IMR-90 (cell line): ENCODE measurements at regions not wholly inside any gene's neighbourhood (a gene's known extent, or its start where the extent isn't known, plus 50 kb on each side); places are given as distances from the start of the nearest gene placed in this dataset.

Source experiments
- ATAC-seq: fragments of 200-7000 bp; cut with Tn5 transposase; 2 replicates; pipeline ENCODE4 v1.9.1; 2020; ENCODE audit warnings: low read depth, mild to moderate bottlenecking, moderate library complexity
- BruUV-seq: library from RNA; stranded (reverse); fragments of 400-500 nt; replicated peaks from 2 replicates; lab custom pipeline; 2021; lab: Mats Ljungman, UMichigan
- CTCF ChIA-PET: fragments of 300-600 bp; formaldehyde crosslinking; extraction: SDS; loops from one replicate; lab custom pipeline; 2021; ENCODE audit warnings: antibody characterized with exemption; lab: Yijun Ruan, JAX
- POLR2A ChIA-PET: fragments of 300-600 bp; sonication (Branson Sonifier 250); formaldehyde crosslinking; loops from one replicate; lab custom pipeline; 2022; ENCODE audit warnings: antibody characterized with exemption; ENCODE audit not compliant: unreplicated experiment; lab: Charles Lee
- DNase-seq: peaks from one replicate; pipeline ENCODE4 v3.0.0; 2013
- H2AFZ ChIP-seq: replicated peaks from 2 replicates; pipeline ENCODE3; 2013; ENCODE audit warnings: low read length, mild to moderate bottlenecking; ENCODE audit not compliant: poor library complexity
- H2AK5ac ChIP-seq: 2 replicates; pipeline ENCODE4 v1.6.1; 2013; ENCODE audit warnings: low read depth, low read length, inconsistent platforms
- H2AK9ac ChIP-seq: replicated peaks from 2 replicates; pipeline ENCODE3; 2013; ENCODE audit warnings: mild to moderate bottlenecking, low read depth, low read length, moderate library complexity; ENCODE audit not compliant: poor library complexity
- H2BK120ac ChIP-seq: 2 replicates; pipeline ENCODE4 v1.6.1; 2013; ENCODE audit warnings: low read depth, low read length, inconsistent platforms
- H2BK15ac ChIP-seq: 3 replicates; pipeline ENCODE4 v1.6.1; 2013; ENCODE audit warnings: low read depth, low read length, inconsistent platforms
- H2BK20ac ChIP-seq: 2 replicates; pipeline ENCODE4 v1.6.1; 2013; ENCODE audit warnings: low read depth, mild to moderate bottlenecking, inconsistent platforms, low read length, moderate library complexity
- H2BK5ac ChIP-seq: 2 replicates; pipeline ENCODE4 v1.6.1; 2013; ENCODE audit warnings: mild to moderate bottlenecking, low read depth, low read length, inconsistent platforms; ENCODE audit not compliant: poor library complexity, severe bottlenecking
- H3K14ac ChIP-seq: replicated peaks from 2 replicates; pipeline ENCODE4 v1.6.1; 2013; ENCODE audit warnings: low read depth, low read length, inconsistent platforms
- H3K18ac ChIP-seq: 2 replicates; pipeline ENCODE4 v1.6.1; 2013; ENCODE audit warnings: low read depth, low read length, control low read depth
- H3K23ac ChIP-seq: 2 replicates; pipeline ENCODE4 v1.6.1; 2013; ENCODE audit warnings: low read depth, low read length, inconsistent platforms
- H3K27ac ChIP-seq: 2 replicates; pipeline ENCODE4 v1.5.1; 2013; ENCODE audit warnings: mild to moderate bottlenecking, control low read depth, low read length; ENCODE audit not compliant: insufficient read depth
- H3K27me3 ChIP-seq: 2 replicates; pipeline ENCODE4 v1.6.1; 2013; ENCODE audit warnings: low read length; ENCODE audit not compliant: control insufficient read depth, insufficient read depth
- H3K36me3 ChIP-seq: 2 replicates; pipeline ENCODE4 v1.6.1; 2013; ENCODE audit warnings: low read length, mixed read lengths; ENCODE audit not compliant: control insufficient read depth, insufficient read depth
- H3K4ac ChIP-seq: 2 replicates; pipeline ENCODE4 v1.6.1; 2013; ENCODE audit warnings: low read depth, low read length, inconsistent platforms
- H3K4me1 ChIP-seq: 2 replicates; pipeline ENCODE4 v1.6.1; 2013; ENCODE audit warnings: low read length, mixed read lengths; ENCODE audit not compliant: control insufficient read depth, insufficient read depth
- H3K4me2 ChIP-seq: 2 replicates; pipeline ENCODE4 v1.6.1; 2013; ENCODE audit warnings: low read depth, mild to moderate bottlenecking, control low read depth, low read length, moderate library complexity
- H3K4me3 ChIP-seq: 2 replicates; pipeline ENCODE4 v1.5.1; 2013; ENCODE audit warnings: low read depth, mild to moderate bottlenecking, control low read depth, low read length, moderate library complexity; ENCODE audit not compliant: insufficient read depth
- H3K56ac ChIP-seq: 2 replicates; pipeline ENCODE4 v1.6.1; 2013; ENCODE audit warnings: low read length, inconsistent platforms; ENCODE audit not compliant: insufficient read depth; ENCODE audit errors: extremely low read depth
- H3K79me1 ChIP-seq, 2 experiments: 2 replicates each; pipeline ENCODE4 v1.6.1; 2013; ENCODE audit warnings: low read length in 2 of 2, inconsistent platforms in 1 of 2, low read depth in 1 of 2
- H3K9ac ChIP-seq: 2 replicates; pipeline ENCODE4 v1.6.1; 2013; ENCODE audit warnings: low read depth, low read length, control low read depth
- H3K9me1 ChIP-seq: 2 replicates; pipeline ENCODE4 v1.6.1; 2013; ENCODE audit warnings: low read length, inconsistent platforms; ENCODE audit not compliant: insufficient read depth
- H3K9me3 ChIP-seq: 2 replicates; pipeline ENCODE4 v1.6.1; 2013; ENCODE audit warnings: low read length; ENCODE audit not compliant: control insufficient read depth, insufficient read depth
- H4K20me1 ChIP-seq: 2 replicates; pipeline ENCODE4 v1.6.1; 2013; ENCODE audit warnings: low read length, inconsistent platforms; ENCODE audit not compliant: insufficient read depth
- H4K5ac ChIP-seq: 2 replicates; pipeline ENCODE4 v1.6.1; 2013; ENCODE audit warnings: mild to moderate bottlenecking, low read depth, low read length, control low read depth
- H4K8ac ChIP-seq, 2 experiments: 2 replicates each; pipeline ENCODE4 v1.6.1; 2013; ENCODE audit warnings: low read depth in 2 of 2, low read length in 2 of 2, control low read depth in 1 of 2, inconsistent platforms in 1 of 2
- H4K91ac ChIP-seq: 2 replicates; pipeline ENCODE4 v1.6.1; 2013; ENCODE audit warnings: low read depth, low read length, inconsistent platforms; ENCODE audit not compliant: insufficient read depth
- BHLHE40 ChIP-seq: fragments of 150-350 bp; IDR thresholded peaks from 2 replicates; pipeline ENCODE4 v1.6.1; 2016; ENCODE audit warnings: mild to moderate bottlenecking, low read depth, low read length
- MAFK ChIP-seq: IDR thresholded peaks from 2 replicates; pipeline ENCODE4 v1.6.1; 2012; ENCODE audit warnings: low read depth, low read length, improper control_type of control experiment
- MAZ ChIP-seq: IDR thresholded peaks from 2 replicates; pipeline ENCODE4 v1.6.1; 2012; ENCODE audit warnings: low read depth, mild to moderate bottlenecking, low read length, improper control_type of control experiment, moderate library complexity, borderline replicate concordance
- NFE2L2 ChIP-seq: fragments of 150-350 bp; IDR thresholded peaks from 2 replicates; pipeline ENCODE4 v1.6.1; 2016; ENCODE audit warnings: low read depth, mild to moderate bottlenecking, low read length
- WGBS, 2 experiments: methylation state at CpG; one replicate each; pipeline versions ENCODE4 v1.1.5 to v1.1.7; 2013; ENCODE audit warnings: missing lambda C conversion rate in 2 of 2; ENCODE audit not compliant: insufficient read length in 1 of 2; ENCODE audit errors: extremely low coverage in 2 of 2; 5-methylcytosine and 5-hydroxymethylcytosine counted together
- dilution Hi-C: fragments of 300-500 bp; cut with HindIII; formaldehyde crosslinking; loops from one replicate; pipeline ENCODE4 v1.14.3; 2018; ENCODE audit warnings: low sequenced_read_pairs; ENCODE audit not compliant: unreplicated experiment
- in situ Hi-C: fragments of 300-500 bp; cut with MboI; formaldehyde crosslinking; loops from 3 replicates; pipeline ENCODE4 v1.14.3; 2019; ENCODE audit warnings: low sequenced_read_pairs, inconsistent platforms, mixed read lengths
- intact Hi-C: fragments of 100-400 bp; cut with micrococcal nuclease; formaldehyde crosslinking; loops from 2 replicates; pipeline ENCODE4 v1.10.0; 2022

DNA sequence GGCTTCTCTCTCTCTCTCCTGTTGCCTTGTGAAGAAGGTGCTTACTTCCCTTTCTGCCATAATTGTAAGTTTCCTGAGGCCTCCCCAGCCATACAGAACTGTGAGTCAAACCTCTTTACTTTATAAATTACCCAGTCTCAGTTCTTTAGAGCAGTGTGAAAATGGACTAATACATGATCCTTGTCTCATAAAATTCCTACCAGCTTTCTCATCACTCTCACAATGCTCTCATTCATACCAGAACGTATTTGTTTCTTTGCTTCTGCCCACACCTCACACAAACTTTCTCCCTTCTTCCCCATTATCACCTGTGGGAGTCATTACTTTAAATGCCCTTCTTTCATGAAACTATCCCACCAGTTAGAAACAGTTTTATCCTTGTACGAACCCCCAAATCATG lies 62.7 kb upstream of the ARHGAP42 start:
- H3K9me1 ChIP-seq = no peaks in the 10 kb centered on the region
- no peak overlapping the region for H3K9ac ChIP-seq
- H3K4me3 ChIP-seq = no peak overlapping the region
- dilution Hi-C loops (no loop called here), in situ Hi-C loops (no loop called here), intact Hi-C loops (no loop called here)
- H2BK15ac ChIP-seq = no peak overlapping the region
- no peak overlapping the region for H2AK5ac ChIP-seq
- DNase-seq = peak; percentile 31
- H3K56ac ChIP-seq = no peak overlapping the region
- no peaks in the 10 kb centered on the region for H3K27me3 ChIP-seq
- ChIA-PET CTCF (interaction anchor here (1.0 kb wide), 1 partner anchor 17 kb away, joined by 4 read pairs; no protein-coding TSS in a partner anchor), POLR2A (no interaction called here)
- H3K27ac ChIP-seq = no peak overlapping the region
- H3K36me3 ChIP-seq = no peaks in the 10 kb centered on the region
- no peak for ATAC-seq
- no peak overlapping the region for H4K5ac ChIP-seq
- H4K91ac ChIP-seq = no peak overlapping the region
- H3K23ac ChIP-seq = no peak overlapping the region
- no peaks in the 10 kb centered on the region for H4K20me1 ChIP-seq
- peaks cover 11% of the 10 kb centered on the region for H3K9me3 ChIP-seq
- no peak for TF ChIP-seq NFE2L2
- TF ChIP-seq MAFK = no peak
- TF ChIP-seq BHLHE40 = no peak
- no peak for TF ChIP-seq MAZ
- no peak overlapping the region for H3K4ac ChIP-seq
- no peaks in the 10 kb centered on the region for H3K79me1 ChIP-seq
- H2BK120ac ChIP-seq = peak overlapping the region; percentile 1; the same call in 1 of the 2 replicates
- H3K4me1 ChIP-seq = peaks cover 4% of the 10 kb centered on the region
- H3K4me2 ChIP-seq = no peak overlapping the region
- peak overlapping the region; percentile 3 for H2BK5ac ChIP-seq
- H2AFZ ChIP-seq = no peak overlapping the region
- no peak overlapping the region for H2AK9ac ChIP-seq
- no peak overlapping the region for H3K18ac ChIP-seq
- H2BK20ac ChIP-seq = peak overlapping the region; percentile 23; the same call in 1 of the 2 replicates
- H3K14ac ChIP-seq = peak overlapping the region; percentile 31; the same call in 1 of the 2 replicates
- no peak overlapping the region; a peak in 1 of 4 replicates for H4K8ac ChIP-seq
- 14% methylated on average over 1 of the region's 2 CpGs; no CpG with 5 or more reads in 1 of the 2 experiments for WGBS, 2 experiments
- no TSS peak for BruUV-seq
